ENCODE measurements at regions not wholly inside any gene's neighbourhood (a gene's known extent, or its start where the extent isn't known, plus 50 kb on each side); places are given as distances from the start of the nearest gene placed in this dataset.

DNA sequence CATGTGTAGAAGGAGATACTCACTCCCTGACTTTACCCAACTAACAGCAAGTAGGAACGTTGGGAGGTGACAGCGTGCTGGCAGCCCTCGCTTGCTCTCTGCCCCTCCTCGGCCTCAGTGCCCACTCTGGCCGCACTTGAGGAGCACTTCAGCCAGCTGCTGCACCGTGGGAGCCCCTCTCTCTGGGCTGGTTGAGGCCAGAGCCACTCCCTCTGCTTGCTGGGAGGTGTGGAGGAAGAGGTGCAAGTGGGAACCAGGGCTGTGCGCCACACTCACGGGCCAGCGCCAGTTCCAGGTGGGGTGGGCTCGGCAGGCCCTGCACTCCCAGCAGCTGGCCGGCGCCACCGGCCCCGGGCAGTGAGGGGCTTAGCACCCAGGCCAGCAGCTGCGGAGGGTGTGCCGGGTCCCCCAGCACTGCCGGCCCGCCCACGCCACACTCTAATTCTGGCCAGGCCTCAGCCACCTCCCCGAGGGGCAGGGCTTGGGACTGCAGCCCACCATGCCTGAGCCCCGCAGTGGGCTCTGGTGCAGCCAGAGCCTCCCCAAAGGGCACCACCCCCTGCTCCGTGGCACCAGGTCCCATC is 68.4 kb upstream of the FRMD4B start:
- Histone ChIP-seq H3K4me3 (ENCODE audit: low read length) (no peak overlapping the region), H2AFZ (ENCODE audit: low read depth, low read length) (no peak overlapping the region), H3K79me2 (ENCODE audit: low read length) (no peaks in the 10 kb centered on the region), H3K9me3 (ENCODE audit: insufficient read depth, low read length) (no peaks in the 10 kb centered on the region), H3K36me3 (replicated peaks; ENCODE audit: low read depth, low read length) (no peaks in the 10 kb centered on the region), H4K20me1 (ENCODE audit: insufficient read depth, low read length) (no peaks in the 10 kb centered on the region), H3K4me2 (ENCODE audit: low read length) (no peak overlapping the region), H3K9ac (ENCODE audit: low read length) (no peak overlapping the region), H3K4me1 (ENCODE audit: low read length) (0 out of 2 replicates have a peak, but pooled peaks cover 3% of the 10 kb centered on the region), H3K27ac (ENCODE audit: low read length) (no peak overlapping the region), H3K27me3 (ENCODE audit: low read depth, low read length) (0 out of 2 replicates have a peak, but pooled peaks cover 3% of the 10 kb centered on the region)
- TF ChIP-seq, protein P1, sequence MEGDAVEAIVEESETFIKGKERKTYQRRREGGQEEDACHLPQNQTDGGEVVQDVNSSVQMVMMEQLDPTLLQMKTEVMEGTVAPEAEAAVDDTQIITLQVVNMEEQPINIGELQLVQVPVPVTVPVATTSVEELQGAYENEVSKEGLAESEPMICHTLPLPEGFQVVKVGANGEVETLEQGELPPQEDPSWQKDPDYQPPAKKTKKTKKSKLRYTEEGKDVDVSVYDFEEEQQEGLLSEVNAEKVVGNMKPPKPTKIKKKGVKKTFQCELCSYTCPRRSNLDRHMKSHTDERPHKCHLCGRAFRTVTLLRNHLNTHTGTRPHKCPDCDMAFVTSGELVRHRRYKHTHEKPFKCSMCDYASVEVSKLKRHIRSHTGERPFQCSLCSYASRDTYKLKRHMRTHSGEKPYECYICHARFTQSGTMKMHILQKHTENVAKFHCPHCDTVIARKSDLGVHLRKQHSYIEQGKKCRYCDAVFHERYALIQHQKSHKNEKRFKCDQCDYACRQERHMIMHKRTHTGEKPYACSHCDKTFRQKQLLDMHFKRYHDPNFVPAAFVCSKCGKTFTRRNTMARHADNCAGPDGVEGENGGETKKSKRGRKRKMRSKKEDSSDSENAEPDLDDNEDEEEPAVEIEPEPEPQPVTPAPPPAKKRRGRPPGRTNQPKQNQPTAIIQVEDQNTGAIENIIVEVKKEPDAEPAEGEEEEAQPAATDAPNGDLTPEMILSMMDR (IDR thresholded peaks at IDR 0.05; ENCODE audit: low read depth, low read length), result no peak
- TF ChIP-seq EZH2phosphoT487 (IDR thresholded peaks at IDR 0.05; ENCODE audit: low read depth), result no peak

DNA sequence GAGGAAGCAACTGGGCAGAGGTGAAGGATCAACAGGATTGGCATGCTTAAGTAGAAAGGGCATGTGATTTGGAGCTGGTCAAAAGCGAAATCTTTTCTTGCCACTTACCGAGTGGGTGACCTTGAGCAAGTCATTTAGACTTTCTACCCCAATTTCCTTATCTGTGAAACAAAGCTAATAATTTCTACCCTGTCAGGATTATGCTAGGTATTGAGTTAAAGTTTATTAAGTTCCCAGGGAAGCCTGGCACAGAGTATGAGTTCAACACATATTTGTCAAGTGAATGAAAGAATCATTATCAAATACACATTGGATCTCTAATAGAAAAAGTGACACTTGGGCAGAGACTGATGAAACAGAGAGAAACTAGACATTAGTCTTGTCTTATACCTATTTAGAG is 66.4 kb upstream of the FRMD4B start:
- Histone ChIP-seq H3K4me3 (ENCODE audit: low read length) (no peak overlapping the region), H3K27ac (ENCODE audit: low read length) (no peak overlapping the region)
- TF ChIP-seq, protein P1 (IDR thresholded peaks at IDR 0.05; ENCODE audit: low read depth, low read length), result no peak
- TF ChIP-seq EZH2phosphoT487 (IDR thresholded peaks at IDR 0.05; ENCODE audit: low read depth), result no peak

DNA sequence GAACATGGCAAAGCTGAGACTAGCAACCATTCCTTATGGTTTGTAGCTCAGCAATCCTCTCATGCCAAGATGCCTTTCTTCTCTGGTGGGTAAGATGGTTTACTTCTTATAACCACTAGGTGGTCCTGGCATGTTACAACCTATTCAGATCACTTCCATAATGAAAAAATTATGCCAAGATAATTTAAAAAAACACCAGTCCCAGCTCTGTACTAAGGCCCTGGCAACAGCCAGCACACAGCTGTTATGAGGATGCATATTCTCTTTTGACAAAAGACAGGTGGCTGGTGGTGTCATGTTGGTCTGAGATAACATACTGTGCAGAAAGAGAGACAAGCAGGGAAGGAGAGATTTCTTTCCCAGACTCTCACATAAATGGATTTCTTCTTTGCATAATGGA is 65.7 kb upstream of the FRMD4B start:
- H2AFZ ChIP-seq (ENCODE audit: low read depth, low read length), result no peak overlapping the region
- H3K36me3 ChIP-seq (replicated peaks; ENCODE audit: low read depth, low read length), result no peaks in the 10 kb centered on the region
- H3K9ac ChIP-seq (ENCODE audit: low read length), result no peak overlapping the region
- TF ChIP-seq, protein P1 (IDR thresholded peaks at IDR 0.05; ENCODE audit: low read depth, low read length), result peak; percentile 12; the same call in 1 of the 2 replicates
- TF ChIP-seq EZH2phosphoT487 (IDR thresholded peaks at IDR 0.05; ENCODE audit: low read depth), result no peak
- 0 out of 2 replicates have a peak, but pooled peaks cover 3% of the 10 kb centered on the region for H3K27me3 ChIP-seq (ENCODE audit: low read depth, low read length)
- no peaks in the 10 kb centered on the region for H3K9me3 ChIP-seq (ENCODE audit: insufficient read depth, low read length)
- H3K4me3 ChIP-seq (ENCODE audit: low read length), result no peak overlapping the region
- H3K4me2 ChIP-seq (ENCODE audit: low read length), result no peak overlapping the region
- no peaks in the 10 kb centered on the region for H4K20me1 ChIP-seq (ENCODE audit: insufficient read depth, low read length)
- no peaks in the 10 kb centered on the region for H3K4me1 ChIP-seq (ENCODE audit: low read length)
- H3K27ac ChIP-seq (ENCODE audit: low read length), result no peak overlapping the region
- no peaks in the 10 kb centered on the region for H3K79me2 ChIP-seq (ENCODE audit: low read length)

More for the DNA sequence above, 66.4 kb upstream of the FRMD4B start:
- no peak overlapping the region for H3K4me2 ChIP-seq (ENCODE audit: low read length)
- no peaks in the 10 kb centered on the region for H4K20me1 ChIP-seq (ENCODE audit: insufficient read depth, low read length)
- no peak overlapping the region for H3K9ac ChIP-seq (ENCODE audit: low read length)
- H3K36me3 ChIP-seq (replicated peaks; ENCODE audit: low read depth, low read length), result no peaks in the 10 kb centered on the region
- H3K4me1 ChIP-seq (ENCODE audit: low read length), result no peaks in the 10 kb centered on the region
- H2AFZ ChIP-seq (ENCODE audit: low read depth, low read length), result no peak overlapping the region
- H3K27me3 ChIP-seq (ENCODE audit: low read depth, low read length), result 0 out of 2 replicates have a peak, but pooled peaks cover 3% of the 10 kb centered on the region
- H3K79me2 ChIP-seq (ENCODE audit: low read length), result no peaks in the 10 kb centered on the region
- no peaks in the 10 kb centered on the region for H3K9me3 ChIP-seq (ENCODE audit: insufficient read depth, low read length)

DNA sequence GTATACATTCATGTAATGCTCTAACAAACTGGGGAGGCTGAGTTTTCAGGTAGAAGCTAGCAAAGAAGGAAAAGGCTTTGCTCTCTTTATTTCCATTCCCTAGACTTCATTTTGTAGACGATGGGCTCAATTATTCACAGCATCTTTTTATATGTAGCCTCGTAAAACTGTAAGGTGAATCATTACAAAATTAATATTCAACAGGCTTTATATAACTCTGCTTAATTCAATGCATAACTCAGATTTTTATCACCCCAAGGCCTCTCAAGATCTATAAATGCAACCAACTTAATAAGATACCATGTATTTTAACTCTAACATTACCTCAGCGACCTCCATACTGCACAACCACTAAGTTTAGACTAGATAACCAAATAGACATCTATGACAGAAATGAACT is 63.0 kb upstream of the FRMD4B start:
- no peak overlapping the region for H2AFZ ChIP-seq (ENCODE audit: low read depth, low read length)
- TF ChIP-seq EZH2phosphoT487 (IDR thresholded peaks at IDR 0.05; ENCODE audit: low read depth), result no peak
- TF ChIP-seq, protein P1 (IDR thresholded peaks at IDR 0.05; ENCODE audit: low read depth, low read length), result no peak
- no peak overlapping the region for H3K4me3 ChIP-seq (ENCODE audit: low read length)
- no peak overlapping the region for H3K27ac ChIP-seq (ENCODE audit: low read length)
- no peaks in the 10 kb centered on the region for H3K4me1 ChIP-seq (ENCODE audit: low read length)
- H3K9ac ChIP-seq (ENCODE audit: low read length), result no peak overlapping the region
- H3K4me2 ChIP-seq (ENCODE audit: low read length), result no peak overlapping the region
- H3K9me3 ChIP-seq (ENCODE audit: insufficient read depth, low read length), result no peaks in the 10 kb centered on the region
- no peaks in the 10 kb centered on the region for H3K27me3 ChIP-seq (ENCODE audit: low read depth, low read length)
- no peaks in the 10 kb centered on the region for H3K79me2 ChIP-seq (ENCODE audit: low read length)
- no peaks in the 10 kb centered on the region for H3K36me3 ChIP-seq (replicated peaks; ENCODE audit: low read depth, low read length)
- H4K20me1 ChIP-seq (ENCODE audit: insufficient read depth, low read length), result no peaks in the 10 kb centered on the region

Data from OCI-LY3 (cell line).